GM18951 (cell line): ENCODE measurements at regions not wholly inside any gene's neighbourhood (a gene's known extent, or its start where the extent isn't known, plus 50 kb on each side); places are given as distances from the start of the nearest gene placed in this dataset.

Source experiments
- POLR2A ChIP-seq: IDR thresholded peaks from 4 replicates; pipeline ENCODE4 v1.6.1; 2011; ENCODE audit warnings: mild to moderate bottlenecking; ENCODE audit not compliant: insufficient read length, insufficient read depth; ENCODE audit errors: extremely low read depth
- in situ Hi-C: fragments of 300-500 bp; cut with MboI; formaldehyde crosslinking; loops from one replicate; pipeline ENCODE4 v1.12.0; 2022; ENCODE audit warnings: low sequenced_read_pairs, mixed read lengths, inconsistent platforms; ENCODE audit not compliant: unreplicated experiment

DNA sequence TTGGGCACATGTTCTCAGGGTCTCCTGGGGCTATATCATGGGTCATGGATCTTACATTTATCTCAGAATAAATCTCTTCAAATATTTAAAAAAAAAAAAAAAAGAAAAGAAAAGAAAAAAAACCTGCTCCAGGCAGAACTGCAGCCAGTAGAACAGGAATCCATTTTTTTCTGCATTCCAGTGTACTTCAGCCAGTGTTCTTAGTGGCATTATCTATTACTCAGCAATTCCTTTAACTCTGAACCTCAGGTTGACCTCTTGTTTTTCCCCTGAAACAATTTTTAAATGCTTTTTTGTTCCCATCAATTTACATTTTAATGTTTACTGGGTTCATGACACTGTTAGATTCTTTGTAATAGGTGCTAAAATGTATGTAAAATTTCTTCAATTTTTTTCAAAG, 66.7 kb upstream of the STXBP6 start:
- in situ Hi-C loops: no loop called here
- no peak for TF ChIP-seq POLR2A

GRCh38 chr14:25113394-25113793, 63.4 kb upstream of the STXBP6 start:
- in situ Hi-C loops: no loop called here
- no peak for TF ChIP-seq POLR2A

- TF ChIP-seq POLR2A: no peak
- in situ Hi-C loops: no loop called here
Measured at GRCh38 chr14:25111061-25111601, 61.2 kb upstream of the STXBP6 start.

DNA sequence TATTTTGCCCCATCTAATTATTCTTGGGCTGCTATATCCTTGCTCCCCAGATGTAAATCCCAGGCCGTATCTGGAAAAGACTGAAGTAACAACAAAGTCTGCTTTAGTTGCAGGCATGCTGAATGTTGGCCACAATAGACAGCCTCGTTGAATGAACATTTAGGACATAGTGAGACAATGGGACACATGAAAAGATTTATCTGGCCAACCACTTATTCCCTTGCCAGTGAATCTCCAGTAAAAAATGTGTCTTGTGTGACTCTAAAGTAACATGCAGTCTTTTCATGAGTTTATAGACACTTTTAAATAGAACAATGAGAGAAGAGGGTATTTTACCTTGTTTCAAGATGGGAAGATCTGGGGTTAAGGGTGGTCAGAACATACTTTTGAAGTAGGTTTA, 60.2 kb upstream of the STXBP6 start:
- in situ Hi-C loops: no loop called here
- no peak for TF ChIP-seq POLR2A

- in situ Hi-C loops: no loop called here
- no peak for TF ChIP-seq POLR2A
Measured at GRCh38 chr14:25108959-25109358, 59.0 kb upstream of the STXBP6 start.

DNA sequence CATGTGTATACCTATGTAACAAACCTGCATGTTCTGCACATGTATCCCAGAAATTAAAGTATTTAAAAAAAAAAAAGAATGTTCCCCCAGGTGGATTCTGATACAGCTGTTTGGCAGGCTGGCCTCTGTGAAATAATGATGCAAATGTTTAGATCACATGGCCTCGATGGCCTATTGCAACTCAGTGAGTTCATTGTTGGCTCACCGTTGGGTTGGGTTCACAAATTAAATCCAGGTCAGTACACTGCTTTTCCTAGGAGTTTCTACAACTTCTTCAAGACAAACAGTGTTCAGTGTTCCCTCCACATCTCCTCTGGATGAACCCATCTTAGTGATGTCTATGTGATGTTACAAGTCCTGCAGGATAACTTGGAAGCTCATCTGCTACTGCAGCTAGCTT, 58.3 kb upstream of the STXBP6 start:
- no peak for TF ChIP-seq POLR2A
- in situ Hi-C loops: no loop called here

- no peak for TF ChIP-seq POLR2A
- in situ Hi-C loops: no loop called here
Measured at GRCh38 chr14:25103820-25104219, 53.9 kb upstream of the STXBP6 start.

- in situ Hi-C loops: no loop called here
- no peak for TF ChIP-seq POLR2A
Measured at GRCh38 chr14:25103271-25103670, 53.3 kb upstream of the STXBP6 start.

GRCh38 chr14:25102788-25103187, 52.8 kb upstream of the STXBP6 start:
- TF ChIP-seq POLR2A: no peak
- in situ Hi-C loops: no loop called here

DNA sequence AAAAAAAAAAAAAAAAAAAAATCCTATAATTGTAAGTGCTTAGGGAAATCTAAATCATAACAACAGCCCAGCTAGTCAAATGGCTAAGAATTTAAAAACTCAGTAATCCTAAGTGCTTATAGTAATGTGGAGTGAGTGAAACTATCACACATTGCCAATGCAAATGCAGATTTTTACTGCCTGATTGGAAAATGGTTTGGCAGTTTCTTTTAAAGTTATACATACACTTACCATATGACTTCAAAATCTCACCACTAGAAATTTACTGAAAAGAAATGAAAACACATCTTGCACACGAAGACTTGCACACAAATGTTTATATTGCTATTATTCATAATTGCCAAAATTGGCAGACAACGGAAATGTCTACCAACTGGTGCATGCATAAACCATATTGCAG, 51.3 kb upstream of the STXBP6 start:
- no peak for TF ChIP-seq POLR2A
- in situ Hi-C loops: no loop called here
